GM12878 (cell line): ENCODE measurements at regions not wholly inside any gene's neighbourhood (a gene's known extent, or its start where the extent isn't known, plus 50 kb on each side); places are given as distances from the start of the nearest gene placed in this dataset.

Experiments used
- ATAC-seq: fragments of 200-7000 bp; cut with Tn5 transposase; 3 replicates; pipeline ENCODE4 v1.9.1; 2020; ENCODE audit warnings: mild to moderate bottlenecking, moderate library complexity
- BruUV-seq: library from RNA; stranded (reverse); fragments of 400-500 nt; replicated peaks from 2 replicates; lab custom pipeline; 2021; lab: Mats Ljungman, UMichigan
- CTCF ChIA-PET: fragments of 300-600 bp; sonication (Branson Sonifier 250); formaldehyde crosslinking; extraction: SDS; loops from one replicate; lab custom pipeline; 2021; ENCODE audit warnings: inconsistent platforms; lab: Yijun Ruan, JAX
- POLR2A ChIA-PET: fragments of 350-600 bp; formaldehyde crosslinking; extraction: SDS; loops from one replicate; lab custom pipeline; 2021; ENCODE audit warnings: inconsistent platforms; lab: Charles Lee
- RAD21 ChIA-PET: fragments of 300-600 bp; sonication (Branson Sonifier 250); formaldehyde crosslinking; loops from one replicate; lab custom pipeline; 2023; ENCODE audit warnings: antibody characterized with exemption; ENCODE audit not compliant: unreplicated experiment; lab: Charles Lee
- SMC1A ChIA-PET: fragments of 300-600 bp; sonication (Branson Sonifier 250); formaldehyde crosslinking; loops from one replicate; lab custom pipeline; 2023; ENCODE audit not compliant: unreplicated experiment, uncharacterized antibody; lab: Charles Lee
- DNase-seq: peaks from one replicate; pipeline ENCODE4 v3.0.0-alpha.2; 2011; ENCODE audit warnings: low read depth, low spot score
- FAIRE-seq: peaks from 3 replicates; lab custom pipeline; 2011; peaks lifted over from hg19 to GRCh38; lab: Jason Lieb, UNC
- H2AFZ ChIP-seq: 2 replicates; pipeline ENCODE4 v1.6.0; 2011; ENCODE audit warnings: low read depth, low read length, control low read depth; ENCODE audit not compliant: control insufficient read depth
- H3K27ac ChIP-seq: 2 replicates; pipeline ENCODE4 v1.5.1; 2011; ENCODE audit warnings: control low read depth; ENCODE audit not compliant: control insufficient read depth, insufficient read depth
- H3K27me3 ChIP-seq, 2 experiments: replicated peaks in 1 of 2; 2 replicates each; pipeline versions ENCODE4 v1.6.0 to v1.6.1; 2011; ENCODE audit warnings: low read length in 1 of 2; ENCODE audit not compliant: control insufficient read depth in 2 of 2, insufficient read depth in 2 of 2
- H3K36me3 ChIP-seq, 2 experiments: 2 replicates each; pipeline ENCODE4 v1.5.1; 2011; ENCODE audit warnings: low read length in 1 of 2; ENCODE audit not compliant: control insufficient read depth in 2 of 2, insufficient read depth in 2 of 2
- H3K4me1 ChIP-seq: 2 replicates; pipeline ENCODE4 v1.6.1; 2011; ENCODE audit warnings: mild to moderate bottlenecking, low read length, moderate library complexity, mixed read lengths; ENCODE audit not compliant: control insufficient read depth, insufficient read depth
- H3K4me2 ChIP-seq: 2 replicates; pipeline ENCODE4 v1.6.0; 2011; ENCODE audit warnings: control low read depth; ENCODE audit not compliant: control insufficient read depth, insufficient read depth
- H3K4me3 ChIP-seq: fragments of 200-600 bp; sonication (generic); 2 replicates; pipeline ENCODE4 v1.5.1; 2016
- H3K79me2 ChIP-seq: 2 replicates; pipeline ENCODE4 v1.6.0; 2011; ENCODE audit warnings: low read length; ENCODE audit not compliant: control insufficient read depth, insufficient read depth
- H3K9ac ChIP-seq: 2 replicates; pipeline ENCODE4 v1.8.0; 2011; ENCODE audit warnings: low read length, control low read depth, mixed read lengths; ENCODE audit not compliant: control insufficient read depth, insufficient read depth
- H3K9me3 ChIP-seq: replicated peaks from 3 replicates; pipeline ENCODE4 v1.5.1; 2011; ENCODE audit warnings: mild to moderate bottlenecking, low read length; ENCODE audit not compliant: control insufficient read depth, insufficient read depth
- H4K20me1 ChIP-seq: 2 replicates; pipeline ENCODE4 v1.6.0; 2011; ENCODE audit not compliant: control insufficient read depth, insufficient read depth
- CHD2 ChIP-seq: IDR thresholded peaks from 2 replicates; pipeline ENCODE4 v1.6.1; 2011; ENCODE audit warnings: low read depth, low read length, improper control_type of control experiment, borderline replicate concordance
- ELK1 ChIP-seq: IDR thresholded peaks from 2 replicates; pipeline ENCODE4 v1.6.1; 2012; ENCODE audit warnings: low read depth, low read length, improper control_type of control experiment
- MAX ChIP-seq: IDR thresholded peaks from 2 replicates; pipeline ENCODE4 v1.6.1; 2012; ENCODE audit warnings: low read depth, low read length, improper control_type of control experiment
- PBX3 ChIP-seq: IDR thresholded peaks from 2 replicates; pipeline ENCODE4 v1.6.1; 2011; ENCODE audit warnings: mild to moderate bottlenecking, low read depth, low read length, moderate library complexity; ENCODE audit not compliant: insufficient replicate concordance
- PKNOX1 ChIP-seq: fragments of 450-650 bp; IDR thresholded peaks from 2 replicates; pipeline ENCODE4 v1.6.1; 2016; ENCODE audit warnings: mild to moderate bottlenecking
- SPI1 ChIP-seq: IDR thresholded peaks from 2 replicates; pipeline ENCODE4 v1.6.1; 2011; ENCODE audit warnings: low read depth, mild to moderate bottlenecking, low read length, moderate library complexity, borderline replicate concordance; ENCODE audit not compliant: insufficient read depth
- STAT3 ChIP-seq: IDR thresholded peaks from 2 replicates; pipeline ENCODE4 v1.6.1; 2011; ENCODE audit warnings: low read depth, low read length, improper control_type of control experiment
- TARDBP ChIP-seq: IDR thresholded peaks from 2 replicates; pipeline ENCODE4 v1.6.1; 2016; ENCODE audit warnings: borderline replicate concordance
- ZBTB33 ChIP-seq: fragments of 450-650 bp; IDR thresholded peaks from 2 replicates; pipeline ENCODE4 v1.6.1; 2017; ENCODE audit warnings: mild to moderate bottlenecking
- WGBS: methylation state at CpG from one replicate; pipeline ENCODE4 v1.1.6; 2016; ENCODE audit warnings: low lambda C conversion rate; ENCODE audit not compliant: insufficient replicate concordance, insufficient coverage; ENCODE audit errors: missing lambda C conversion rate; 5-methylcytosine and 5-hydroxymethylcytosine counted together
- in situ Hi-C: fragments of 300-500 bp; cut with MboI; formaldehyde crosslinking; loops from 9 replicates; pipeline ENCODE4 v1.14.3; 2018; ENCODE audit warnings: mixed read lengths
- intact Hi-C: fragments of 100-400 bp; cut with micrococcal nuclease; formaldehyde crosslinking; loops from one replicate; pipeline ENCODE4 v1.14.2; 2022; ENCODE audit not compliant: unreplicated experiment

- TF ChIP-seq ZBTB33 (no peak), CHD2 (no peak), PBX3 (no peak)
- TF ChIP-seq, all 136 proteins: peak for 0
Observed at GRCh38 chrX:67415937-67416336, 127.9 kb upstream of the AR start (continued).

- Histone ChIP-seq H2AFZ (no peak overlapping the region), H3K9me3 (no peaks in the 10 kb centered on the region), H3K27me3 (no peaks in the 10 kb centered on the region)
- ChIA-PET POLR2A (no interaction called here), SMC1A (no interaction called here), RAD21 (no interaction called here)
- in situ Hi-C loops (no loop called here), intact Hi-C loops (no loop called here)
- WGBS, result 56% methylated on average over 2 of the region's 2 CpGs
- DNase-seq, result no peak
- no peak for ATAC-seq
- TF ChIP-seq SPI1 (no peak), ELK1 (no peak), MAX (no peak), TARDBP (no peak), STAT3 (no peak), PKNOX1 (no peak)
- TF ChIP-seq, all 136 proteins: peak for 0
- H3K79me2 ChIP-seq, result no peaks in the 10 kb centered on the region
- H3K4me2 ChIP-seq, result no peak overlapping the region
- no peak overlapping the region for H3K9ac ChIP-seq
- no peak overlapping the region for H3K4me3 ChIP-seq
- CTCF ChIA-PET, result no interaction called here
- H3K36me3 ChIP-seq, result no peaks in the 10 kb centered on the region
- H3K4me1 ChIP-seq, result no peaks in the 10 kb centered on the region
- H4K20me1 ChIP-seq, result no peaks in the 10 kb centered on the region
- H3K27ac ChIP-seq, result no peak overlapping the region
- BruUV-seq, result no TSS peak
- no peak for FAIRE-seq
Observed at GRCh38 chrX:67426946-67427345, 116.9 kb upstream of the AR start.
